Stimulated activated CD8-positive, alpha-beta memory T cell treated with anti-CD3 and anti-CD28 coated beads, Interleukin-15, amount 100 ng/mL, for 4 hours (primary cell): ENCODE measurements at regions not wholly inside any gene's neighbourhood (a gene's known extent, or its start where the extent isn't known, plus 50 kb on each side); places are given as distances from the start of the nearest gene placed in this dataset.

Experiments used
- DNase-seq, 2 donors: peaks; one replicate each; pipeline ENCODE4 v3.0.0-alpha.2; 2020; ENCODE audit warnings: low read depth in 2 of 2

GRCh38 chr20:52402514-52402913 lies 210.9 kb upstream of the ZFP64 start:
- no peak for DNase-seq

- DNase-seq, result no peak
These were observed 209.9 kb upstream of the ZFP64 start for GRCh38 chr20:52401431-52401830.

- DNase-seq, result no peak
These were observed 207.8 kb upstream of the ZFP64 start for GRCh38 chr20:52399352-52399751.

GRCh38 chr20:52389606-52390005 lies 198.0 kb upstream of the ZFP64 start:
- DNase-seq, result no peak

GRCh38 chr20:52383995-52384621 lies 192.5 kb upstream of the ZFP64 start:
- no peak for DNase-seq

- no peak for DNase-seq
These were observed 191.4 kb upstream of the ZFP64 start for GRCh38 chr20:52382933-52383332.

- no peak for DNase-seq
These were observed 188.3 kb upstream of the ZFP64 start for GRCh38 chr20:52379723-52380336.

- DNase-seq, result no peak
These were observed 180.6 kb upstream of the ZFP64 start for GRCh38 chr20:52372169-52372568.

- DNase-seq, result no peak
These were observed 174.1 kb upstream of the ZFP64 start for GRCh38 chr20:52365688-52366087.

- no peak for DNase-seq
These were observed 172.8 kb upstream of the ZFP64 start for GRCh38 chr20:52364405-52364804.

GRCh38 chr20:52361650-52362049 lies 170.1 kb upstream of the ZFP64 start:
- DNase-seq, result no peak

- no peak for DNase-seq
These were observed 158.2 kb upstream of the ZFP64 start for GRCh38 chr20:52349806-52350205.

- DNase-seq, result no peak
These were observed 156.9 kb upstream of the ZFP64 start for GRCh38 chr20:52348434-52348833.

GRCh38 chr20:52346797-52347196 lies 155.2 kb upstream of the ZFP64 start:
- no peak for DNase-seq

- DNase-seq, result no peak
These were observed 151.3 kb upstream of the ZFP64 start for GRCh38 chr20:52342913-52343312.

- DNase-seq, result no peak
These were observed 148.6 kb upstream of the ZFP64 start for GRCh38 chr20:52340036-52340634.

- no peak for DNase-seq
These were observed 141.2 kb upstream of the ZFP64 start for GRCh38 chr20:52332649-52333250.

- no peak for DNase-seq
These were observed 140.7 kb upstream of the ZFP64 start for GRCh38 chr20:52332230-52332629.

- no peak for DNase-seq
These were observed 140.1 kb upstream of the ZFP64 start for GRCh38 chr20:52331655-52332054.

- no peak for DNase-seq
These were observed 129.8 kb upstream of the ZFP64 start for GRCh38 chr20:52321396-52321795.

- DNase-seq, result no peak
These were observed 127.1 kb upstream of the ZFP64 start for GRCh38 chr20:52318651-52319050.

GRCh38 chr20:52313341-52313963 lies 121.9 kb upstream of the ZFP64 start:
- DNase-seq, result no peak
